SK-N-SH (cell line): ENCODE measurements at regions not wholly inside any gene's neighbourhood (a gene's known extent, or its start where the extent isn't known, plus 50 kb on each side); places are given as distances from the start of the nearest gene placed in this dataset.
A peak's percentile ranks its signal among the peaks of the same experiment; 100 is the strongest.

Experiments
- CTCF ChIA-PET: fragments of 300-600, 350-600 bp; formaldehyde crosslinking; extraction: SDS; loops from one replicate; lab custom pipeline; 2021; lab: Yijun Ruan, JAX
- POLR2A ChIA-PET: fragments of 350-600 bp; sonication (Branson Sonifier 250); formaldehyde crosslinking; extraction: SDS; loops from one replicate; lab custom pipeline; 2020; ENCODE audit warnings: antibody characterized with exemption, inconsistent platforms; lab: Yijun Ruan, JAX
- DNase-seq: peaks from one replicate; pipeline ENCODE4 v3.0.0; 2012
- H2AFZ ChIP-seq: fragments of 200-600 bp; sonication (generic); 2 replicates; pipeline ENCODE4 v1.8.1; 2016; ENCODE audit warnings: antibody characterized with exemption, mild to moderate bottlenecking, low read depth
- H3F3A ChIP-seq: fragments of 200-600 bp; sonication (generic); replicated peaks from 2 replicates; pipeline ENCODE3; 2016; ENCODE audit warnings: antibody characterized with exemption, mild to moderate bottlenecking; ENCODE audit not compliant: insufficient read depth
- H3K27ac ChIP-seq, 2 experiments: fragments of 200-500 bp in 1 of 2; fragments of 200-600 bp in 1 of 2; sonication (Bioruptor generic) in 1 of 2; sonication (generic), shearing (Covaris generic) in 1 of 2; 2 replicates each; pipeline versions ENCODE4 v1.5.1 to v1.6.1; 2014 to 2016; ENCODE audit warnings: low read depth in 2 of 2, inconsistent platforms in 1 of 2, low read length in 1 of 2, mild to moderate bottlenecking in 1 of 2, mixed read lengths in 1 of 2
- H3K27me3 ChIP-seq: fragments of 200-600 bp; sonication (generic), shearing (Covaris generic); 2 replicates; pipeline ENCODE4 v1.6.1; 2016; ENCODE audit warnings: mixed run types; ENCODE audit not compliant: insufficient read depth
- H3K36me3 ChIP-seq, 2 experiments: fragments of 200-500 bp in 1 of 2; fragments of 200-600 bp in 1 of 2; sonication (Bioruptor generic) in 1 of 2; sonication (generic) in 1 of 2; replicated peaks in 1 of 2; 2 replicates each; pipeline versions ENCODE3 to v1.5.1; 2014 to 2016; ENCODE audit warnings: low read length in 1 of 2, mild to moderate bottlenecking in 1 of 2; ENCODE audit not compliant: insufficient read depth in 2 of 2, control insufficient read depth in 1 of 2
- H3K4me1 ChIP-seq, 2 experiments: fragments of 200-500 bp in 1 of 2; fragments of 200-600 bp in 1 of 2; sonication (Bioruptor generic) in 1 of 2; sonication (generic), shearing (Covaris generic) in 1 of 2; 2 replicates each; pipeline versions ENCODE4 v1.5.1 to v1.6.1; 2014 to 2016; ENCODE audit warnings: low read depth in 1 of 2, low read length in 1 of 2, mixed run types in 1 of 2; ENCODE audit not compliant: insufficient read depth in 2 of 2, control insufficient read depth in 1 of 2
- H3K4me2 ChIP-seq: fragments of 200-600 bp; sonication (generic), shearing (Covaris generic); 2 replicates; pipeline ENCODE4 v1.6.1; 2017; ENCODE audit warnings: mixed run types
- H3K4me3 ChIP-seq, 2 experiments: fragments of 200-500 bp in 1 of 2; fragments of 200-600 bp in 1 of 2; sonication (Bioruptor generic) in 1 of 2; sonication (generic), shearing (Covaris generic) in 1 of 2; 2 replicates each; pipeline versions ENCODE4 v1.5.1 to v1.8.1; 2014 to 2016; ENCODE audit warnings: low read depth in 2 of 2, inconsistent platforms in 1 of 2, low read length in 1 of 2, mild to moderate bottlenecking in 1 of 2, mixed read lengths in 1 of 2, moderate library complexity in 1 of 2
- H3K79me2 ChIP-seq: fragments of 200-600 bp; sonication (generic); 2 replicates; pipeline ENCODE4 v1.8.1; 2017; ENCODE audit warnings: mild to moderate bottlenecking; ENCODE audit not compliant: insufficient read depth
- H3K9ac ChIP-seq: fragments of 200-600 bp; sonication (generic); 2 replicates; pipeline ENCODE4 v1.6.1; 2017; ENCODE audit warnings: mixed run types
- H3K9me2 ChIP-seq: fragments of 200-600 bp; sonication (generic); 2 replicates; pipeline ENCODE4 v1.6.1; 2017; ENCODE audit warnings: mixed run types
- H3K9me3 ChIP-seq: fragments of 200-600 bp; sonication (generic); 2 replicates; pipeline ENCODE4 v1.6.1; 2017; ENCODE audit warnings: mixed run types, mild to moderate bottlenecking, moderate library complexity
- H4K20me1 ChIP-seq: fragments of 200-600 bp; sonication (generic); 2 replicates; pipeline ENCODE4 v1.6.1; 2017; ENCODE audit warnings: mild to moderate bottlenecking, mixed run types; ENCODE audit not compliant: insufficient read depth
- CHD2 ChIP-seq: fragments of 150-350 bp; IDR thresholded peaks from 2 replicates; pipeline ENCODE4 v1.6.1; 2018; ENCODE audit warnings: low read length; ENCODE audit not compliant: partially characterized antibody
- CTCF ChIP-seq: fragments of 200-600 bp; sonication (generic); IDR thresholded peaks from 2 replicates; pipeline ENCODE4 v1.6.1; 2017; ENCODE audit warnings: antibody characterized with exemption, mild to moderate bottlenecking, moderate library complexity
- ELF1 ChIP-seq: IDR thresholded peaks from 2 replicates; pipeline ENCODE4 v1.4.0; 2012
- EZH2phosphoT487 ChIP-seq: fragments of 200-600 bp; sonication (generic); IDR thresholded peaks from 2 replicates; pipeline ENCODE4 v1.6.1; 2017; ENCODE audit warnings: low read depth, mixed run types, mild to moderate bottlenecking, antibody characterized with exemption, moderate library complexity, borderline replicate concordance
- FOSL2 ChIP-seq: IDR thresholded peaks from 2 replicates; pipeline ENCODE4 v1.4.0; 2012; ENCODE audit warnings: low read depth, mild to moderate bottlenecking, moderate library complexity, borderline replicate concordance
- FOXM1 ChIP-seq: IDR thresholded peaks from 2 replicates; pipeline ENCODE4 v1.4.0; 2012; ENCODE audit warnings: low read depth, mild to moderate bottlenecking
- GABPA ChIP-seq: IDR thresholded peaks from 2 replicates; pipeline ENCODE4 v1.4.0; 2012; ENCODE audit warnings: low read depth, mild to moderate bottlenecking
- GATA2 ChIP-seq: sonication (generic); formaldehyde crosslinking; IDR thresholded peaks from 2 replicates; pipeline ENCODE4 v1.5.0; 2020; ENCODE audit warnings: mild to moderate bottlenecking, missing genetic modification reagents
- IRF3 ChIP-seq: fragments of 150-350 bp; IDR thresholded peaks from 2 replicates; pipeline ENCODE4 v1.6.1; 2016; ENCODE audit warnings: mild to moderate bottlenecking, low read depth, low read length
- MXI1 ChIP-seq: IDR thresholded peaks from 2 replicates; pipeline ENCODE4 v1.6.1; 2012; ENCODE audit warnings: mild to moderate bottlenecking, low read depth, low read length, improper control_type of control experiment
- NRF1 ChIP-seq: IDR thresholded peaks from 2 replicates; pipeline ENCODE4 v1.6.1; 2012; ENCODE audit warnings: low read depth, mild to moderate bottlenecking, low read length
- PBX3 ChIP-seq: IDR thresholded peaks from 2 replicates; pipeline ENCODE4; 2012
- REST ChIP-seq: IDR thresholded peaks from 2 replicates; pipeline ENCODE4 v1.6.1; 2012; ENCODE audit warnings: mild to moderate bottlenecking, low read depth, low read length, moderate library complexity
- RFX5 ChIP-seq: IDR thresholded peaks from 2 replicates; pipeline ENCODE4 v1.6.1; 2012; ENCODE audit warnings: mild to moderate bottlenecking, improper control_type of control experiment, low read length
- RXRA ChIP-seq: IDR thresholded peaks from 2 replicates; pipeline ENCODE4 v1.4.0; 2012; ENCODE audit warnings: low read depth, mild to moderate bottlenecking, borderline replicate concordance
- SMC3 ChIP-seq: IDR thresholded peaks from 2 replicates; pipeline ENCODE4 v1.6.1; 2012; ENCODE audit warnings: low read depth, low read length, improper control_type of control experiment
- TAF1 ChIP-seq: IDR thresholded peaks from 2 replicates; pipeline ENCODE4 v1.6.1; 2012; ENCODE audit warnings: low read depth, mild to moderate bottlenecking, low read length, moderate library complexity, borderline replicate concordance
- TEAD4 ChIP-seq: IDR thresholded peaks from 2 replicates; pipeline ENCODE4 v1.4.0; 2012; ENCODE audit warnings: mild to moderate bottlenecking, borderline replicate concordance; ENCODE audit not compliant: insufficient read depth
- USF2 ChIP-seq: fragments of 150-350 bp; IDR thresholded peaks from 2 replicates; pipeline ENCODE4 v1.6.1; 2017; ENCODE audit warnings: antibody characterized with exemption, low read length, low read depth, borderline replicate concordance
- WGBS: methylation state at CpG from one replicate; pipeline ENCODE4 v1.1.6; 2017; ENCODE audit warnings: low lambda C conversion rate; 5-methylcytosine and 5-hydroxymethylcytosine counted together

- CTCF ChIA-PET, result no interaction called here
- Histone ChIP-seq H3K9me2 (no peaks in the 10 kb centered on the region), H2AFZ (0 out of 2 replicates have a peak overlapping the region, but pooled peaks have one; percentile 60), H3K27me3 (no peaks in the 10 kb centered on the region), H3K9ac (no peak overlapping the region), H3K9me3 (no peaks in the 10 kb centered on the region), H3K4me3 (no peak overlapping the region), H3K79me2 (no peaks in the 10 kb centered on the region), H3K4me1 (no peaks in the 10 kb centered on the region), H3K27ac (no peak overlapping the region), H4K20me1 (no peaks in the 10 kb centered on the region), H3F3A (no peaks in the 10 kb centered on the region), H3K4me2 (no peak overlapping the region), H3K36me3 (no peaks in the 10 kb centered on the region)
- POLR2A ChIA-PET, result no interaction called here
- TF ChIP-seq SMC3 (no peak), PBX3 (no peak), GATA2 (CRISPR knock-in tag) (no peak), RFX5 (no peak), FOSL2 (no peak)
- DNase-seq, result no peak
- 78% methylated on average over 2 of the region's 2 CpGs for WGBS
Observed at GRCh38 chr18:68147728-68148127, 567.2 kb downstream of the TMX3 start.

- no peak overlapping the region for H3K4me2 ChIP-seq
- H3K79me2 ChIP-seq, result no peaks in the 10 kb centered on the region
- ChIA-PET POLR2A (no interaction called here), CTCF (no interaction called here)
- H4K20me1 ChIP-seq, result no peaks in the 10 kb centered on the region
- no peak for DNase-seq
- H3F3A ChIP-seq, result no peaks in the 10 kb centered on the region
- no peaks in the 10 kb centered on the region for H3K36me3 ChIP-seq
- no peaks in the 10 kb centered on the region for H3K9me3 ChIP-seq
- WGBS, result 82% methylated on average over 1 of the region's 1 CpG
- no peak for TF ChIP-seq TEAD4
- TF ChIP-seq NRF1, result no peak
- no peak for TF ChIP-seq GABPA
- no peak for TF ChIP-seq TAF1
- TF ChIP-seq ELF1, result no peak
- TF ChIP-seq REST, result no peak
- TF ChIP-seq CHD2, result no peak
- no peak for TF ChIP-seq RXRA
- TF ChIP-seq CTCF, result no peak
- TF ChIP-seq MXI1, result no peak
- no peak for TF ChIP-seq SMC3
- TF ChIP-seq USF2, result no peak
- no peak for TF ChIP-seq IRF3
- no peak for TF ChIP-seq FOXM1
- no peak for TF ChIP-seq EZH2phosphoT487
- H3K27ac ChIP-seq, result no peak overlapping the region
- no peaks in the 10 kb centered on the region for H3K27me3 ChIP-seq
- no peak overlapping the region for H3K4me3 ChIP-seq
- no peaks in the 10 kb centered on the region for H3K9me2 ChIP-seq
- no peak overlapping the region; the same call in 1 of the 2 replicates for H2AFZ ChIP-seq
- no peak overlapping the region for H3K9ac ChIP-seq
- H3K4me1 ChIP-seq, result no peaks in the 10 kb centered on the region
Observed at GRCh38 chr18:68121826-68122225, 593.1 kb downstream of the TMX3 start.
